Activated gamma-delta T cell treated with Interleukin-2 at 50 U/mL for 16 hours (primary cell): ENCODE measurements at regions not wholly inside any gene's neighbourhood (a gene's known extent, or its start where the extent isn't known, plus 50 kb on each side); places are given as distances from the start of the nearest gene placed in this dataset.

Experiments used
- DNase-seq: peaks from one replicate; pipeline ENCODE4 v3.0.0-alpha.2; 2020

GRCh38 chrX:124860736-124861135 lies 458.9 kb upstream of the TEX13C start:
- no peak for DNase-seq

- DNase-seq = no peak
Measured at GRCh38 chrX:124862301-124862700, 457.4 kb upstream of the TEX13C start.

- no peak for DNase-seq
Measured at GRCh38 chrX:124863303-124863702, 456.4 kb upstream of the TEX13C start.

- DNase-seq = no peak
Measured at GRCh38 chrX:124887572-124887971, 432.1 kb upstream of the TEX13C start.

GRCh38 chrX:124895947-124896346 lies 423.7 kb upstream of the TEX13C start:
- DNase-seq = no peak

GRCh38 chrX:124902953-124903352 lies 416.7 kb upstream of the TEX13C start:
- DNase-seq = no peak

- no peak for DNase-seq
Measured at GRCh38 chrX:124910611-124911010, 409.1 kb upstream of the TEX13C start.

GRCh38 chrX:124917011-124917410 lies 402.7 kb upstream of the TEX13C start:
- no peak for DNase-seq

GRCh38 chrX:124925681-124926080 lies 394.0 kb upstream of the TEX13C start:
- no peak for DNase-seq

GRCh38 chrX:124931241-124931640 lies 388.4 kb upstream of the TEX13C start:
- DNase-seq = no peak

GRCh38 chrX:124931958-124932357 lies 387.7 kb upstream of the TEX13C start:
- DNase-seq = no peak

GRCh38 chrX:124938715-124939114 lies 381.0 kb upstream of the TEX13C start:
- no peak for DNase-seq

- no peak for DNase-seq
Measured at GRCh38 chrX:124940531-124940930, 379.1 kb upstream of the TEX13C start.

- no peak for DNase-seq
Measured at GRCh38 chrX:124954402-124954801, 365.3 kb upstream of the TEX13C start.

GRCh38 chrX:124960454-124960853 lies 359.2 kb upstream of the TEX13C start:
- no peak for DNase-seq

GRCh38 chrX:124963717-124964116 lies 356.0 kb upstream of the TEX13C start, which contains the start of gene TENM1:
Gene TENM1 (minus strand): TSS chrX:124963817.
- no peak for DNase-seq

GRCh38 chrX:124975456-124975855 lies 344.2 kb upstream of the TEX13C start:
- DNase-seq = no peak

- DNase-seq = no peak
Measured at GRCh38 chrX:124981420-124981819, 338.3 kb upstream of the TEX13C start.

GRCh38 chrX:124984140-124984813 lies 335.4 kb upstream of the TEX13C start:
- DNase-seq = no peak

GRCh38 chrX:124986284-124986683 lies 333.4 kb upstream of the TEX13C start:
- no peak for DNase-seq

- DNase-seq = no peak
Measured at GRCh38 chrX:124993735-124994134, 325.9 kb upstream of the TEX13C start.

- DNase-seq = no peak
Measured at GRCh38 chrX:124994404-124994803, 325.3 kb upstream of the TEX13C start.

- no peak for DNase-seq
Measured at GRCh38 chrX:125003746-125004446, 315.8 kb upstream of the TEX13C start.

- no peak for DNase-seq
Measured at GRCh38 chrX:125004799-125005198, 314.9 kb upstream of the TEX13C start.

- DNase-seq = no peak
Measured at GRCh38 chrX:125005863-125006262, 313.8 kb upstream of the TEX13C start.
